ENCODE measurements at regions not wholly inside any gene's neighbourhood (a gene's known extent, or its start where the extent isn't known, plus 50 kb on each side); places are given as distances from the start of the nearest gene placed in this dataset.
"Not testable (repeated sequence)": the region's sequence is repeated elsewhere in the genome, so short reads cannot be mapped to it uniquely, and the experiment has no call there.

DNA sequence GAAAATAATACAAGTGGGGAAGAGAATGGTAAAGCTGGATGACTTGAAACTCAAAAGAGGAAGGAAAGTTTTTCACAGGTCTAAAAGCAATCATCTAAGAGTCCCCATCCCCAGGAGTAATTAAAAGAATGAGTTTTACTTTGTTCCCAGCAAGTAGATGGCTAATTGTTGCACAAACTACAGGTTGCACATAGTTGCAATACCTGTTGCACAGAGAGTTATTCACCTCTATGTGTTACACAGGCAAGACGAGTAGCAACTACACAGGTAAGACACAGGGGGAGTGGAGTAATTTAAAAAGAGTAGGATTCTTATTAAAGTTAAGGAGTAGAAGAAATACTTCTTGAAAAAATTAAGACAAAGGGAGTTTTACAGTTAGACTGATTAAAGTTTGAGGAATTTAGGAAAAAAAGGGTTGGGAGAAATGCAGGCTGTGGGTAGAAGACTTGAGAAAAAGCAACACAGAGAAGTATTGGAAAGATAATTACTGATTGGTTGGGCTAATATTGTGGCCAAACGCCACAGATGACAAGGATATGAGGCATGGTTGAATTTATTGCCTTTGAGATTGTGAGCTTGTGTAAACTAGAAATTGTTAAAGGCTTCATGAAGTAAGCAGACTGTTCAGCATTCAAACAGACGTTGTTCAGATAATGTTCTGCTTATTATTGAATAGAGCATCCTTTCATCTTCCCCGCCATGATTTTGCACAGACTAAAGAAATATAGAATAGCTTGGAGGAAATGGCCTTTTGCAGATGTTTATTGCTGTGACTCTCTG is 699.3 kb downstream of the NR4A2 start:
- Mint-ChIP-seq H3K4me1 (ENCODE audit: low read depth) (no peaks in the 10 kb centered on the region), H3K9me3 (no peaks in the 10 kb centered on the region), H3K4me3 (no peak overlapping the region), H3K27ac (no peak overlapping the region), H3K27me3 (ENCODE audit: low read depth) (no peaks in the 10 kb centered on the region), H3K36me3 (ENCODE audit: insufficient read depth in 2 of 2) (no peaks in the 10 kb centered on the region)
- DNase-seq (no peak), ATAC-seq (replicated peaks in 1 of 2) (no peak)

- Mint-ChIP-seq H3K27me3 (ENCODE audit: low read depth) (no peaks in the 10 kb centered on the region), H3K27ac (no peak overlapping the region), H3K4me3 (no peak overlapping the region), H3K9me3 (no peaks in the 10 kb centered on the region), H3K36me3 (ENCODE audit: insufficient read depth in 2 of 2) (no peaks in the 10 kb centered on the region), H3K4me1 (ENCODE audit: low read depth) (no peaks in the 10 kb centered on the region)
- no peak for DNase-seq
- no peak for ATAC-seq (replicated peaks in 1 of 2)
Observed at GRCh38 chr2:155630760-155631159, 701.8 kb downstream of the NR4A2 start.

DNA sequence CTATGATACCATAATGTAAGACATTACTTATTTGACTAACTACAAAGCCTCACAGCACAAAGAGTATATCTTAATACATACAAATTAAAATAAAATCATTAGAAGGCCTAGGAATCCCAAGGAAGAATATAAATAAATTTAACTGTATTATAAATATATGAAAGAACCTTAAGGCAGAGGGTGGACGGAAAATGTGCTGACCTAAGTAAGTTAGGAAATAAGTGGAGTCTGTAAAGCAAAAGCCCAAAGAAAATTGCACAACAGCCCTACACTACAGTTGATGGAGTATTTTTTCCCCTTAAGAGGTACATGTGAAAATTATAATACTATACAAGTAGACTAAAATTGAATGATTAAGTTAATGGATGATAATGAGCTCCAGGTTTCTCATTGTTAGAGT is 710.1 kb downstream of the NR4A2 start:
- no peak overlapping the region for H3K27ac Mint-ChIP-seq
- H3K4me1 Mint-ChIP-seq (ENCODE audit: low read depth), result no peaks in the 10 kb centered on the region
- no peaks in the 10 kb centered on the region for H3K27me3 Mint-ChIP-seq (ENCODE audit: low read depth)
- peaks cover 0 to 2% of the 10 kb centered on the region in 2 donors for H3K9me3 Mint-ChIP-seq
- H3K4me3 Mint-ChIP-seq, result no peak overlapping the region
- ATAC-seq (replicated peaks in 1 of 2) (no peak), DNase-seq (no peak)
- H3K36me3 Mint-ChIP-seq (ENCODE audit: insufficient read depth in 2 of 2), result no peaks in the 10 kb centered on the region

DNA sequence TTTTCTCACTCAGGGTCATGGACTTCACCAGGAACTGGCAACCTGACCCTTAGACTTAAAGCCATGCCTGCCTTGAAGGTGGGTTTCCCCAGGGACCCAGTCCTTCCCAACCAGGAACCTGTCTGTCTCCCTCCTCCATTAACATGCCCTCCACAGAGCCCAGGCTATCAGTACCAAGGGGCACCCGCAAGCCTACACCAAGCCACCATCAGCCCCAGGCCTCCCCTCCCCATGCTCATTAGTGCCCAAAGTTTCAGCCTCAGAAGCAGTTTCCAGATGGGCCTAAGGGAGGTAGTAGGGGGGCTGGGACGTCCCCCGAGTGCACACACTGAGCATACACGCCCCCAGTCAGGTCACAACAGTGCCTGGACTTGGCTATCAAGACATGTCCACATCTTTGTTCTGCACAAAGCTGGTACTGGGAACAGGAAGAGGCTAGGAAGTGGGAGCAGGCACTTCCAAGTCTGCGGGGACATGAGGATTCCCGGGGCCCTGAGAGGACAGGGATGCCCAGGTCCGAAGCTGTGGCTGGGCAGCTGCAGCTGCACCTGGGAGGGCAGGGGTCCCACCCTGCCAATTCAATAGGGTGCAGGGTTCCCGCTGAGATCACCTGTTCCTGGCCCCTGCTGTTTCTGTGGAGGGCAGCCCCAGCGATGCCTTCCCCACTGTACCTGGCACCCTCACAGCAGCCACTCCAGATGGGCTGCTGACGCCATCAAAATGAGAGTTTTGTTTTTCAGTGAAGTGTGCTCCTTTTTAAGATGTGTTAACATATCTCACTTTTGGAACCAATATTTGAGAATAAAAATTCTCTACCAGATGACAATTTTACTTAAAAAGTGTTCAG is 731.4 kb downstream of the NR4A2 start:
- H3K9me3 Mint-ChIP-seq, result no peaks in the 10 kb centered on the region
- no peaks in the 10 kb centered on the region for H3K36me3 Mint-ChIP-seq (ENCODE audit: insufficient read depth in 2 of 2)
- H3K27ac Mint-ChIP-seq, result no peak overlapping the region
- no peaks in the 10 kb centered on the region for H3K4me1 Mint-ChIP-seq (ENCODE audit: low read depth)
- H3K4me3 Mint-ChIP-seq, result no peak overlapping the region
- H3K27me3 Mint-ChIP-seq (ENCODE audit: low read depth), result no peaks in the 10 kb centered on the region
- DNase-seq (no peak), ATAC-seq (replicated peaks in 1 of 2) (no peak)

DNA sequence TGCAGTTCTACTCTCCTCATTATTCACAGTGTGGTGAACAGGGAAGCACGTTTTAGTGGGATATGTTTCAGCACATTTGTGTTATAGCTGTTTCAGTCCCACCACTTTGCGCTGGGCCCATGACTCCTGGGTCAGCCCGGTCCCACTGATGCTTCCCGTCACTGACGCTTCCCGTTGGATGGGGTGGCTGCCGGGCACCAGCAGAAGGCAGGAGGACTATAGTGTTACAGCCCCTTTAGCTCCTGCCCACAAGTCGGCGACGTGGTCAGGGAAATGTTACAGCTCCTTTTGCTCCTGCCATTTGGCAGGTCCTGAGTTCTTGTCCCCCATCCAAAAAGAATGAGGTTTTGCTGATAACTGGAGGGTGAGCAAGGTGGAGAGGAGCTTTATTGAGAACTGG is 732.2 kb downstream of the NR4A2 start:
- Mint-ChIP-seq H3K4me1 (ENCODE audit: low read depth) (no peaks in the 10 kb centered on the region), H3K4me3 (no peak overlapping the region), H3K27me3 (ENCODE audit: low read depth) (no peaks in the 10 kb centered on the region), H3K27ac (no peak overlapping the region), H3K36me3 (ENCODE audit: insufficient read depth in 2 of 2) (no peaks in the 10 kb centered on the region), H3K9me3 (no peaks in the 10 kb centered on the region)
- DNase-seq (no peak), ATAC-seq (replicated peaks in 1 of 2) (no peak)

- ATAC-seq (replicated peaks in 1 of 2), result no peak
- no peaks in the 10 kb centered on the region for H3K36me3 Mint-ChIP-seq (ENCODE audit: insufficient read depth in 2 of 2)
Observed at GRCh38 chr2:155599834-155600233, 732.7 kb downstream of the NR4A2 start.

DNA sequence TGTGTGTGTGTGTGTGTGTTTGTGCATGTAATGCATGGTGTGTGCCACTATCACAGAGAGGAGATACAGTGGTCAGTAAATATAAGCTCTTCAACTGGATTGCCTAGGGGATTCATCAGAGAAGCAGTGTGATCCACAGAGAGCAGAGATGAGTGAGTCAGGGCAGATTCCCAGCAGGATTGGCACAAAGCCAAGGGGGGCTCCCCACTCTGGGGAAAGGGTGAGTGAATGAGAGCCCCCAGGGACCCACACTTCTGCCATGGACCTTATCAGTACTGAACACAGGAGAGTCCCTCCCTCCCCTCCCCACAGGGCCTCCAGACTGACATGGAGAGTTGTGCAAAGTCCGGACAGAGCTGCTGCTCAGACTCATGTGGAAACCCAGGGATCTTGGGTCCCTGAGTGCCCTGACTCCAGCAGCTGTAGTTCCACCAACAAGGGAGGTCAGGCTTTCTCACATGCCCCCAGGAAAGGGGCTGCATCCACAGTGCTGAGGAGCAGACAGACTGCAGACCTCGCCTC is 748.8 kb downstream of the NR4A2 start:
- Mint-ChIP-seq H3K27me3 (ENCODE audit: low read depth) (no peaks in the 10 kb centered on the region), H3K4me3 (no peak overlapping the region), H3K9me3 (peaks cover 3 to 5% of the 10 kb centered on the region in 2 donors), H3K27ac (no peak overlapping the region), H3K4me1 (ENCODE audit: low read depth) (no peaks in the 10 kb centered on the region), H3K36me3 (ENCODE audit: insufficient read depth in 2 of 2) (no peaks in the 10 kb centered on the region)
- DNase-seq, result no peak
- no peak for ATAC-seq (replicated peaks in 1 of 2)

More at GRCh38 chr2:155599834-155600233, 732.7 kb downstream of the NR4A2 start:
- Mint-ChIP-seq H3K4me1 (ENCODE audit: low read depth) (no peaks in the 10 kb centered on the region), H3K4me3 (no peak overlapping the region), H3K27me3 (ENCODE audit: low read depth) (no peaks in the 10 kb centered on the region), H3K27ac (no peak overlapping the region), H3K9me3 (no peaks in the 10 kb centered on the region)
- DNase-seq, result no peak

DNA sequence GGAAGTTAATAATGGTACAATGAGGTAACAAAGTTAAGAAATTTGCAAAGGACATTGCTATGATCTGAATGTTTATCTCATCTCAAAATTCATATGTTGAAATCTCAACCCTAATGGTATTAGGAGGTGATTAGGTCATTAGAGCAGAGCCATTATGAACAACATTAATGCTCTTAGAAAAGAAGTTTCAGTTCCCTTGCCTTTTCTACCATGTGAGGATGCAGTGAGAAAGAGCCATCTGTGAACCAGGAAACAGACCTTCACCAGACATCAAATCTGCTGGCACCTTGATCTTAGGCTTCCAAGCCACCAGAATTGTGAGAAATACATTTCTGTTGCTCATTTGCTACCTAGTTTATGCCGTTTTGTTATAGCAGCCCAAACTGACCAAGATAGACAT is 757.6 kb downstream of the NR4A2 start:
- peaks cover 8 to 14% of the 10 kb centered on the region in 2 donors for H3K9me3 Mint-ChIP-seq
- ATAC-seq (replicated peaks in 1 of 2) (no peak), DNase-seq (no peak)
- H3K4me3 Mint-ChIP-seq, result no peak overlapping the region
- H3K4me1 Mint-ChIP-seq (ENCODE audit: low read depth), result no peaks in the 10 kb centered on the region
- H3K36me3 Mint-ChIP-seq (ENCODE audit: insufficient read depth in 2 of 2), result no peaks in the 10 kb centered on the region
- no peak overlapping the region for H3K27ac Mint-ChIP-seq
- H3K27me3 Mint-ChIP-seq (ENCODE audit: low read depth), result no peaks in the 10 kb centered on the region

DNA sequence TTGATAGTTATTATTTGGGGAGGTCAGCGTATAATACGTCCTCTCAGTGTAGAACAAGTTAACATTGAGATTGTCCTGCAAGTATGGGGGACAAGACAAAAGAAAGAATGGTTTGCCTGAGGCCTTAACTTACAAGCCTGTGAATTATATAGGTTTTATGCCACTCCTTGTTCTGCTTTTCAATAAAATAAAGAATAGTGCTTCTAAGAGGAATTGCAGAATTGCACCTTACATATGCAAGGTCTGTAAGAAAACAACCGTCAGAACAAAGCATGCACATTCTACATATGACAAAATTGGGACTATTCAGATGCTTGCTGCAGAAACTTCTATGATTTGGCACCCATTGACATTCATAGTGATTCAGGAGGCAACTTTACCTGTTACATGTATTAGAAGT is 785.0 kb downstream of the NR4A2 start:
- Mint-ChIP-seq H3K27ac (no peak overlapping the region), H3K27me3 (ENCODE audit: low read depth) (no peaks in the 10 kb centered on the region), H3K4me1 (ENCODE audit: low read depth) (no peaks in the 10 kb centered on the region), H3K4me3 (no peak overlapping the region), H3K9me3 (peaks cover 3% of the 10 kb centered on the region in 2 donors), H3K36me3 (ENCODE audit: insufficient read depth in 2 of 2) (no peaks in the 10 kb centered on the region)
- no peak for DNase-seq
- ATAC-seq (replicated peaks in 1 of 2), result no peak

GRCh38 chr2:155546721-155547555 is 785.6 kb downstream of the NR4A2 start:
- no peak for ATAC-seq (replicated peaks in 1 of 2)
- DNase-seq, result no peak
- Mint-ChIP-seq H3K9me3 (peaks cover 3% of the 10 kb centered on the region in 2 donors), H3K4me3 (no peak overlapping the region), H3K27ac (no peak overlapping the region), H3K36me3 (ENCODE audit: insufficient read depth in 2 of 2) (no peaks in the 10 kb centered on the region), H3K4me1 (ENCODE audit: low read depth) (no peaks in the 10 kb centered on the region), H3K27me3 (ENCODE audit: low read depth) (no peaks in the 10 kb centered on the region)

- H3K4me3 Mint-ChIP-seq; H3K27ac Mint-ChIP-seq; H3K9me3 Mint-ChIP-seq; DNase-seq; ATAC-seq (replicated peaks in 1 of 2); H3K27me3 Mint-ChIP-seq (ENCODE audit: low read depth); H3K36me3 Mint-ChIP-seq (ENCODE audit: insufficient read depth in 2 of 2); H3K4me1 Mint-ChIP-seq (ENCODE audit: low read depth): not testable (repeated sequence)
Observed at GRCh38 chr2:155539028-155539427, 793.5 kb downstream of the NR4A2 start.

- no peak for DNase-seq
- no peak for ATAC-seq (replicated peaks in 1 of 2)
- Mint-ChIP-seq H3K27ac (no peak overlapping the region), H3K36me3 (ENCODE audit: insufficient read depth in 2 of 2) (no peaks in the 10 kb centered on the region), H3K4me1 (ENCODE audit: low read depth) (no peaks in the 10 kb centered on the region), H3K9me3 (peaks cover 0 to 3% of the 10 kb centered on the region in 2 donors), H3K4me3 (no peak overlapping the region), H3K27me3 (ENCODE audit: low read depth) (no peaks in the 10 kb centered on the region)
Observed at GRCh38 chr2:155528034-155528433, 804.5 kb downstream of the NR4A2 start.

DNA sequence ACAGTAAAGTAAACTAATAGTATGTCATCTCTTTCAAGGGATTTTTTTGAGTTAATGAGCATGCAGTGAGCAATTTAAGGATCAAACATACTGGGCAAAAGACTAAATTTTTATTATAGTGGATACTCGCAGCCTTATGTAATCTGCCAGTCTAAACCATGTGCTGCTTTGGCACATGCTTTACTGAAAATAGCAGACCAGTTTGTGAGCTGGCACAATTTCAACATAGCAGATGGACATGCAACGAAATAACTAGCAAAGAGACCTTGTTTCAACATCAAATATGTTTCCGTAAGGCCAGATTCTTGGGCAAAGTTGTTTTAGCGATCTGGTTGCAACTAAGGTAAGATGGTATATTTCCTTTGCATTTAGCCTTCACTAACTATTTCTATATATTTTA is 807.3 kb downstream of the NR4A2 start:
- Mint-ChIP-seq H3K27me3 (ENCODE audit: low read depth) (no peaks in the 10 kb centered on the region), H3K9me3 (peaks cover 0 to 3% of the 10 kb centered on the region in 2 donors), H3K27ac (no peak overlapping the region), H3K4me1 (ENCODE audit: low read depth) (no peaks in the 10 kb centered on the region), H3K4me3 (no peak overlapping the region), H3K36me3 (ENCODE audit: insufficient read depth in 2 of 2) (no peaks in the 10 kb centered on the region)
- ATAC-seq (replicated peaks in 1 of 2), result no peak
- no peak for DNase-seq

All from activated T-cell treated with anti-CD3 and anti-CD28 coated beads, Interleukin-2, amount 50 U/mL, for 72 hours (primary cell).